GM12878 (cell line): ENCODE measurements at regions not wholly inside any gene's neighbourhood (a gene's known extent, or its start where the extent isn't known, plus 50 kb on each side); places are given as distances from the start of the nearest gene placed in this dataset.

Source experiments
- PAX5 ChIP-seq: IDR thresholded peaks from 2 replicates; pipeline ENCODE4 v1.6.1; 2011; ENCODE audit warnings: low read depth, low read length, borderline replicate concordance
- RFX5 ChIP-seq: IDR thresholded peaks from 2 replicates; pipeline ENCODE4 v1.6.1; 2011; ENCODE audit warnings: low read depth, low read length, improper control_type of control experiment
- ZNF622 ChIP-seq: fragments of 450-650 bp; IDR thresholded peaks from 2 replicates; pipeline ENCODE4 v1.6.1; 2017; ENCODE audit warnings: mild to moderate bottlenecking, inconsistent platforms
- TF ChIP-seq, protein P1 (sequence below), 3 experiments: IDR thresholded peaks in 2 of 3; conservative IDR thresholded peaks in 1 of 3; 2 replicates each; pipeline ENCODE4 v1.5.1; 2011; ENCODE audit warnings: low read depth in 3 of 3, low read length in 3 of 3, mild to moderate bottlenecking in 3 of 3, control low read depth in 2 of 3, moderate library complexity in 2 of 3, inconsistent platforms in 1 of 3, mixed read lengths in 1 of 3; ENCODE audit not compliant: control insufficient read depth in 2 of 3, insufficient read depth in 1 of 3; ENCODE audit errors: extremely low read depth in 1 of 3

DNA sequence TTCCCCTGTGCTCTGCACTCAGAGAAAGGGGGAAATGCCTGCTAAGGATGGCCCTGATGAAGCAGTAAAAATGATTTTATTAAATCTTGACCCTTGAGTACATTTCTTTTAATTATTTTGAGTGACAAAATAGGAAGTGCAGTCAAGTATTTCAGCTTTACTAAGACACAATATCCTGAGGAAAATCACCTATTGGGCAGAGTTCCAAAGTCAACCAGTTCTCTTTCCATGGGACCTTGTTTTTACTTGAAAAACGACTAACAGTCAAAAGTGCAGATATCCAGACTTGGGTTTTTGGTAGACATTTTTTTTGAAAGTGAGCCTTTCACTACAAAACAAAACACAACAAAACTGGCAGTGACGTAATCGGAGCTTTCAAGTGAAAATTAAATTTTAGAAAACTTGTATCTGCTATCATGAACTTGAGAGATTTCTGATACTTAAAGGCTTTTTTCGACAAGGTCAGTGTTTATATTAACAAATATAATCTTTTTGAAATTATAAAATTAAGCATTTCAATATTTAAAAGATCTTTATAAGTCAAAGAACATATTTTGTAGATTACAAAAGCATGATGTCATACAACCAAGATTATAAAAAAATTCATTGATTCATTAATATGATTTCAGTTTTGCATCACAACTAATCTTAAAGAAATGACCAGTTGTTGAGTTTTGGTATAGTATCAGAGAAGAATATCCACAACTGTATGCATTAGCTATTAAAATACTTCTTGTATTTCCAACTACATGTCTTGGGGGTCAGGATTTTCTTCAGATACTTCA is 513.8 kb upstream of the AKR1E2 start:
- TF ChIP-seq ZNF622 (no peak), PAX5 (no peak), RFX5 (no peak)
- TF ChIP-seq, protein P1, sequence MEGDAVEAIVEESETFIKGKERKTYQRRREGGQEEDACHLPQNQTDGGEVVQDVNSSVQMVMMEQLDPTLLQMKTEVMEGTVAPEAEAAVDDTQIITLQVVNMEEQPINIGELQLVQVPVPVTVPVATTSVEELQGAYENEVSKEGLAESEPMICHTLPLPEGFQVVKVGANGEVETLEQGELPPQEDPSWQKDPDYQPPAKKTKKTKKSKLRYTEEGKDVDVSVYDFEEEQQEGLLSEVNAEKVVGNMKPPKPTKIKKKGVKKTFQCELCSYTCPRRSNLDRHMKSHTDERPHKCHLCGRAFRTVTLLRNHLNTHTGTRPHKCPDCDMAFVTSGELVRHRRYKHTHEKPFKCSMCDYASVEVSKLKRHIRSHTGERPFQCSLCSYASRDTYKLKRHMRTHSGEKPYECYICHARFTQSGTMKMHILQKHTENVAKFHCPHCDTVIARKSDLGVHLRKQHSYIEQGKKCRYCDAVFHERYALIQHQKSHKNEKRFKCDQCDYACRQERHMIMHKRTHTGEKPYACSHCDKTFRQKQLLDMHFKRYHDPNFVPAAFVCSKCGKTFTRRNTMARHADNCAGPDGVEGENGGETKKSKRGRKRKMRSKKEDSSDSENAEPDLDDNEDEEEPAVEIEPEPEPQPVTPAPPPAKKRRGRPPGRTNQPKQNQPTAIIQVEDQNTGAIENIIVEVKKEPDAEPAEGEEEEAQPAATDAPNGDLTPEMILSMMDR (IDR thresholded peaks at IDR 0.05 in 2 of 3, conservative IDR thresholded peaks at IDR 0.05 in 1 of 3; ENCODE audit: control insufficient read depth in 2 of 3, extremely low read depth in 1 of 3, insufficient read depth in 1 of 3, low read depth in 3 of 3, low read length in 3 of 3), result no peak
